NCI-H2196 treated with DMSO at 0.1 percent for 48 hours (cell line): ENCODE measurements at regions not wholly inside any gene's neighbourhood (a gene's known extent, or its start where the extent isn't known, plus 50 kb on each side); places are given as distances from the start of the nearest gene placed in this dataset.

Experiments used
- DNase-seq: peaks from one replicate; lab custom pipeline; 2025; ENCODE audit not compliant: unreplicated experiment; lab: John Stamatoyannopoulos, UW

- no peak for DNase-seq
Measured at GRCh38 chr5:2658881-2659470, 92.5 kb downstream of the IRX2 start.

DNA sequence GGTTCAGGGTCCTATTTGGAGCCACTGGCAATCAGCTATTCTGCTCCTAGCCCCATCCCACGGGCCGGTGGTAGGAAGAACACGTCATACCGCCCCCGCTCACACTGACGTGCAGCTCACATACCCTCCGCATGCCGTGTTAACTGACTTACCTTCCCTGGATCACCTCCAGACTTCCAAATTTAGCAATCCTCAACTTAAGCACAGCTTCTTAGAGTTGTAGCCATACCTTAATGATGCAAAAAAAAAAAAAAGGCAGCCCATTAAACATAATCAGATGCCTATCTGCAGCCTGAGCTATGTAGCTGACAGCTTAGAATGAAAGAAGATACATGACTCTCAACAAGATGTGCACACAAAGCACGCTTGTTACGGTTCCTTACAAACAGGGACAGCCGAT is 93.0 kb downstream of the IRX2 start:
- no peak for DNase-seq

GRCh38 chr5:2657151-2657550 is 94.3 kb downstream of the IRX2 start:
- DNase-seq, result no peak

- DNase-seq, result no peak
Measured at GRCh38 chr5:2656206-2656605, 95.3 kb downstream of the IRX2 start.

- no peak for DNase-seq
Measured at GRCh38 chr5:2653991-2654390, 97.5 kb downstream of the IRX2 start.

- DNase-seq, result no peak
Measured at GRCh38 chr5:2651116-2651515, 100.4 kb downstream of the IRX2 start.

DNA sequence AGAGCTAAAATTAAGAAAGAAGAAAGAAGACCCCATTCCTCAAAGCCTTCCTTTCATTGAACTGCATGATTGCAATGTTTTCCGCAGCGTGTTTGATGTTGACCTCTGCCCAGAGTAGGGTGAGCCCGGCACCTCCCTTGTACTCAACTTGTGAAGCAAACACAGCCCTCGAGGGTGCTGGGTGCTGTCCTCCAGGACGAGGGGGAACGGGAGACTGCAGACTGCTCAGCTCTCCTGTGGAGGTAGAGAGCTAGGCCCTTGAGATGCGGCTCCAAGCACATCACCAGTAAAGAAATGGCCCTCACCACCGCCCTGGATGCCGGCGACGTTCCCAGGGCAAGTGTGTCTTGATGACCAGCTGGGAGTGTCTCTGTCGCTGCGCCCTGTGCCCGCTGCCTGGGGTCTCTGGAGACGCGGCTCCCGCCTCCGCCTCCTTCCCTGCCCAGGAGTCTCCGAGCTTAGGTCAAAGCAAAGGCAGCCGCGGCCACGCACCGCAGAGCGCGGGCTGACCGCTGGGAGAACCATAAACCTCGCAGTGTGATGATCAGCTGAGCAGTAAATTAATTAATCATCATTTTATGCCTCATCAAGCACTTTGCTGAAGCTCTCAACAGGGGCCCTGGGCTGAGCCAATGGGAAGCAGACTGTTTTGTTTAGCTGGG is 108.7 kb downstream of the IRX2 start:
- DNase-seq, result no peak

DNA sequence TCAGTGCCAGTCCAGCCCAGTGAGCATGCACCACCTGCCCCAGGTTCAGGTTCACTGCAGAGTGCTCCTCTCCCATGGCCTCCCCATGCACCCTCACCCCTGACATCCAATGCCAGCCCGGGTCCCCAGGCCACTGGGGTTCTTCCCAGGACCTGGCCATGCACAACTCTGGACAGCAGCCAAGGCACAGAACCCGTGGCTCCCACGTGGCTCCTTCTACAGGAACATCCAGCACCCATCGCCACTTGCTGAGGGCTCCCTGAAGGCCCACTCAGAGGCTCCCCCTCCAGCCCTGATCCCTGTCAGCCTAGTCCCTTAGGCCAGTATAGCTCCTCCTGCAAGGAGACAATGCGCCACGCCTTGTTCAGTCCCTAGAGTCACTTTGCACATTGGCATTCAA is 110.8 kb downstream of the IRX2 start:
- no peak for DNase-seq

GRCh38 chr5:2639425-2639824 is 112.1 kb downstream of the IRX2 start:
- no peak for DNase-seq

- DNase-seq, result no peak
Measured at GRCh38 chr5:2634399-2635176, 116.9 kb downstream of the IRX2 start.

GRCh38 chr5:2633992-2634391 is 117.5 kb downstream of the IRX2 start:
- no peak for DNase-seq

GRCh38 chr5:2631758-2632157 is 119.7 kb downstream of the IRX2 start:
- no peak for DNase-seq

- no peak for DNase-seq
Measured at GRCh38 chr5:2629045-2629444, 122.4 kb downstream of the IRX2 start.

- no peak for DNase-seq
Measured at GRCh38 chr5:2627867-2628266, 123.6 kb downstream of the IRX2 start.

DNA sequence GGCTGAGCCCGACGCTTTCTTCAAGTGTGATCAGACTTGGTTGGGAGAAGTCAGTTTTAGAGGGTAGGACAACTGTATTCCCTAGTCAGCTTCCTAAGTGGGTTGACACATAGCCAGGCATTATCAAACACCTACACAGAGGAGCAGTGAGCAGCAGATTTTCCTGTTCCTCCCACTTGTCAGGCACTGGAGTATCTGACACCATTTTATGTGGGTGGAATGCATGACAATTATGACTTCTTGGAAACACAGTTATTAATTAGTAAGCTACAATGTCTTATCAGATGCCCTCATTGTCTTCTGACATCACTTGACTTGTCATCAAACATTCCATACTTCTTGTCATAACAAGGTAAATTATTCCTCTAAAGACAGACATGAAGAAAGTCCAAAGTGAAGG is 124.9 kb downstream of the IRX2 start:
- DNase-seq, result no peak

GRCh38 chr5:2622866-2623265 is 128.6 kb downstream of the IRX2 start:
- DNase-seq, result no peak

- DNase-seq, result no peak
Measured at GRCh38 chr5:2621631-2622030, 129.8 kb downstream of the IRX2 start.

DNA sequence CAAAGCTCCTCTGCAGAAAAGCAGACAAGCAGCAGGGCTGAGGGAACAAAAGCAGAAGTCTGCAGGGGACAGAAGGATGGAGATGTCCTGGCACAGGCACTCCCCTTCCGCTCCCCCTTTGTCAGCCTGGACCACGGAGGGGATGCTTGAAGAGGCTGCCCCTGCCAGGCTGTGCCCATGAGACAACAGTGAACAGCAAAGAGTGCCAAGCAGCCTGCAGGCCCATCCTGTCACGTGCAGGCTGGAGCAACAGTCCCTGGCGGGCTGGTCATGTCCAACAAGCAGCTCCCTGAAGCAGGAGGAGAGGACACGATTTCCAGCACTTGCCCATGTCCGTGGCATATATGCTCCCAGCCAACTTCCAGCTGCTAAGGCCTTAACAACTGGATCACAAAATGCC is 132.3 kb downstream of the IRX2 start:
- no peak for DNase-seq

GRCh38 chr5:2617461-2617860 is 134.0 kb downstream of the IRX2 start:
- no peak for DNase-seq

DNA sequence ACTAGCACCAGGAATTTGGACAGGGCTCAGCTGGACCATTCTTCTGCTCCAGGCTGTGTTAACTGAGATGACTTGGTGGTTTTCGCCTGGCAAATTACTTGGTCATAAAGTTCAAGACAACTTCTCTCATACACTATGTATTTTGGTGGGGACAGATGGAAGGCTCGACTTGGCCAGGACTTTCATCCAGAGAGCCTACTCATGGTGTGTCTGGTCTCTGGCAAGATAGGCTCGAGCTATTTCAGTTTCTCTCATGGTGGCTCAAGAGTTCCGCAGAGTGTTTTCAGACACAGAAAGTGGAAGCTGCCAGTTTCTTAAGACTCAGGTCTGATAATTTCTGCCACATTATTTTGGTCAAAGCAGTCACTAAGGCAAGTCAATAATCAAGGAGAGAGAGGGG is 135.6 kb downstream of the IRX2 start:
- DNase-seq, result no peak

DNA sequence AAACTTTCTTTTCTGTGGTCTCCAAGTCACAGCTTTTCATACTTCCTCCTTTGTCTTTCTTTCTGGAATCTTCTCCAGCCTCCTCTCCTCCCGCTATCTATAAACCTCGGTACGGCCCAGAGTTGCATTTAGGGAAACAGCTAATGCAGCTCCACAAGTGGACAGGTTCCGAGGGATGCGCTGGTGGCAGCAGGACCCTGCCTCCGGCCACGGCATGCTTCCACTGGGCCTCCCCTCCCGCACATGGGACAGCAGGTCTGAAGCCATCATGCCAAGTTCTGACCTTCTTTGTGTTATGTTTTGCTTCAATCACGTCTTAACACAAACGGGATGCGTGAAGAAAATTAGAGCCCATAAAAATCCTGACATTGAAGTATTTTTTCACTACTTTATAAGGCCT is 136.9 kb downstream of the IRX2 start:
- DNase-seq, result no peak

- no peak for DNase-seq
Measured at GRCh38 chr5:2611659-2612058, 139.8 kb downstream of the IRX2 start.
